ENCODE measurements at regions not wholly inside any gene's neighbourhood (a gene's known extent, or its start where the extent isn't known, plus 50 kb on each side); places are given as distances from the start of the nearest gene placed in this dataset.
"Not testable (repeated sequence)": the region's sequence is repeated elsewhere in the genome, so short reads cannot be mapped to it uniquely, and the experiment has no call there.

DNA sequence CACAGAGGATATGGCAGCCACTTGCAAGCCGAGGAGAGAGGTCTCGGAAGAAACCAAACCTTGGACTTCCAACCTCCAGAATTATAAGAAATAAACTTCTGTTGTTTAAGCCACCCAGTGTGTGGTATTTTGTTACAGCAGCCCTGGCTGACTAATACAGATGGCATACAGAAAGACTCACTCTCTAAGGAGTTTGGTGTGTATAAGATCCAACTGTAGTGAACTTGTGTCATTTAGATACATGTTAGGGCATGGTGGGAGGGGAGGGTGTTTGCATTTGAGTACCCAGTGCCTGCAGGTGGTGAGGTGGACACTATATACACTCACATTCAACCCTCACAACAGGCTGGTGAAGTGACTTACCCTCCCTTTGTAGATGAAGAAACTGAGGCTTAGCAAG, 233.2 kb upstream of the KLF3 start:
- no peak for DNase-seq

GRCh38 chr4:38442073-38442788, 221.8 kb upstream of the KLF3 start:
- no peak for DNase-seq

- DNase-seq, result peak; percentile 65
Observed at GRCh38 chr4:38449506-38450174, 214.4 kb upstream of the KLF3 start.

GRCh38 chr4:38452009-38452408, 212.0 kb upstream of the KLF3 start:
- no peak for DNase-seq

GRCh38 chr4:38452542-38452941, 211.5 kb upstream of the KLF3 start:
- DNase-seq, result no peak

DNA sequence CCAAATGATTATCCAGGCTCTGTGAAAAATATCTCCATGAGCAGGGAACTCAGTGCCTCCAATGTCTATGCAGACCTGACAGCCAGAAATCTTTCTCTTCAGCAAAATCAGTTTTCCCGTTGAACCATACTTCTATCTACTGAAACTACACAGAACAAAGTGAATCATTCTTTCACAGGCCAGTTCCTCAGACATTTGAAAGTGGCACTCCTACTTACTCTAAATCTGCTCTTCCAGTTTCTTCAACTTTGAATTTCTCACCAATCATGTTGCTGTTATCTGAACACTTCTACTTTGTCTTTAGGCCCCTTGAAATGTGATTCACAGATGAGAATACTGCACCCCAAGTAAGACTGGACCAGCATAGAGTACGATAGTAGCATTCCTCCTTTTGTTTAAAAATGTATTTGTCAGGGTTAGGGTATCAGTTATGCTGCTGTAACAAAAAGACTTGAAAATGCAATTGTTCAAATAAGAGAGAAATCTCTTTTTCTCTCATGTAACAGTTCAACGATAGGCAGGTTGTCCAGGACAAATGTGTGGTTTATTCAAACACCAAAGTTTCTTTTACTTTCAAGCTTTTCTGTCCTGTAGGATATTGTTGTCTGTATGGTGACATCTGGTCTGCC, 210.6 kb upstream of the KLF3 start:
- no peak for DNase-seq

DNA sequence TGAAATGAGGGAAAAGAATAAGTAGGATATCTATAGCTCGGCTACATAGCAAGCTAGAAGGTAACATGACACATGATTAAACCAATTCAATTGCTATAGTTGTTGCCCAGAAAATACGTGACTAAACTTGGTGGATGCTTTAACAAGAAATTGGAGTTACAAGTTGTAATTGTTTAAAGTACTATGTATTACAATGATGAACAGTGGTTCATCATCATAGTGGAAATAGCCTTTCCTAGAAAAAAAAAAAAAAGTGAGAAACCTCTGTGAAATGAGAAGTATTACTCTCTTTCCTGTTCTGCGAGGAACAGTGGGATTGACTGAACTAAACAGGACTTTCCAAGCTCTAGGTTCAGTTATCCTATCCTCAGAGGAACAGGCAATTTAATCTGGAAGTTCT, 209.7 kb upstream of the KLF3 start:
- no peak for DNase-seq

- no peak for DNase-seq
Observed at GRCh38 chr4:38455092-38455862, 208.7 kb upstream of the KLF3 start.

GRCh38 chr4:38456096-38456495, 207.9 kb upstream of the KLF3 start:
- DNase-seq, result no peak

- DNase-seq, result no peak
Observed at GRCh38 chr4:38461342-38461741, 202.7 kb upstream of the KLF3 start.

- DNase-seq, result no peak
Observed at GRCh38 chr4:38462367-38463055, 201.5 kb upstream of the KLF3 start.

DNA sequence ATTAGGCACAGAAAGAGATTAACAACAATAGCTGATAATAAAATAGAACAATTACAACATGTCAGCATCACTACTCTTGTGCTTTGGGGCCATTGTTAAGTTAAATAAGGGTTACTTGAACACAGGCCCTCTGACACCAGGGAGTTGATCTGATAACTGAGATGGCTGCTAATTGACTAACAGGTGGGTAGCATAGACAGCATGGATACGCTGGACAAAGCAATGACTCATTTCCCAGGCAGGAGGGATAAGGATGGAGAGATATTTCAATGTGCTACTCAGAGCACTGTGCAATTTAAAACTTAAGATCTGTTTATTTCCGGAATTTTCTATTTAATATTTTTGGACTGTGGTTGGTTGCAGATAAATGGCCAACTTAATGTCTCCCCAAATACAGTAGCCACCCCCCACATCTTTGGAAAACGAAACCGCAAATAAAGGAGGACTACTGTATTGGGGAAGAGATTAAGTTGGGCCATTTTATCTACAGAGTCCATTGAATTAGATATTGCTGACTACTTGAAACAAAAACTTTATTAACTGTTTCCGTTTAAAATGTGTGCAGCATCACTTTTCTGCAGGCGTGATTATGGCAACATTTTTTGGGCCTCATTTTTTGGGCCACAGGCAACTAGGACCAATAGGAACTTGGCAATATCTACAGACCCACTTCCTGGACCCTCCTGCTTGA, 200.6 kb upstream of the KLF3 start:
- DNase-seq, result no peak

- no peak for DNase-seq
Observed at GRCh38 chr4:38464328-38464727, 199.7 kb upstream of the KLF3 start.

DNA sequence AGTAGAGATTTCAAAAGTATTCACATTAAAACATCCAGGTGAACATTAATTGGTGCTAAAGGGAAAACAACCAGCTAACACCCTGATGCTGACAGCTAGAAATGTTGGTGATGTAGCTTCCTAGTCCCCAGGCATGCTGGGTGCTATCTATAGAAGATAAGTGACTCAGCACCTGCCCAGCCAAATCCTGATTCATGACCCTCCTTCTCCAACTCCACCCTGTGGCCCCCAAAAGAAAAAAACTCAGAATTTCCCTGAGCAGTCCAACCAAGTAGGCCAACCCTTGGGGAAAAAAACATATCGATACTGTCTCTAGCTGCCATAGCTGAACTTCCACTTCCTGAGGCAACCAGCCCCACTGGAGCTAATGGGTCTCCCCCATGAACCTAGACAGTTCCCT, 197.6 kb upstream of the KLF3 start:
- DNase-seq, result no peak

GRCh38 chr4:38467296-38467695, 196.7 kb upstream of the KLF3 start:
- no peak for DNase-seq

DNA sequence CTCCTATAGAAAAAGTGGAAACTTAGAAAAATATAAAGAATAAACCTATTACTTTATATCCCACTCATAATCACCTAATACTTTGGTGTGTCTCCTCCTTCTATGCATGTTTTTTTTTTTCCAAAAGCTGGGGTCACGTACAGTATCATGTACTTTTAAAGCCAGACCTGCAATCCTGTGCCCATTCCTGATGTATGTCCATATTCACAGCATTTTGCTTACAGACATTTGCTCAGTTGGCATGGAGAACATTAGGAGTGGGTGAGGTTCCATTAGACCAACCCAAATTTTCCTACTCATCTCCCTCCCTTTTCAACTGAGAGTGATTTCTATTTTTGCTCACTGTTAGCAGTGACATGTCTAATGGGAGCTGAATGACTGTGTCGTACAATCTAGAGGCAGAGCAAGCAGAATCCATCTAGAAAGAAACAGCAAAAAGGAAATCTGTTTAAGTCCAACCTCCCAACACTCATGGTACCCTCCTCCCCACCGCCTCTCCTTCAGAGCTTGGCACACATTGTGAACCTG, 195.6 kb upstream of the KLF3 start:
- DNase-seq, result no peak

DNA sequence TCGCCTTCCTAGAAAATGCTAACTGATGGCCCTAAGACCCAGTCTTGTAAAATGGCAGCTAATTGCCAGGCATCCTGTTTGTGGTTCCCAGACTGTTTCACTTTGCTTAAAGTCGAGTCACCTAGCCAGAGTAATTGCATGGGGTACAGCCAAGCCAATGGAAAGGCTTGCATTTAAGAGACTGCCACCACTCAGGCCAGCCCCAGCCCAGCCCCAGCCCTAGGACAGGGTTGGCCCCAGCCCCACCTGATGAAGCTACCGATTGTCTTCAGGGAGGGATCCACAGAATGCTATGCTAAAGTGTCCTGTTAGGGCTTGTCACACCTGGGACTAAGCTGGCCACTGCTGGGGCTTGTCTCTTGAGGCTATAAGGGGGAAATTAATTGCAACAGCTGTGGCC, 194.6 kb upstream of the KLF3 start:
- DNase-seq, result no peak

DNA sequence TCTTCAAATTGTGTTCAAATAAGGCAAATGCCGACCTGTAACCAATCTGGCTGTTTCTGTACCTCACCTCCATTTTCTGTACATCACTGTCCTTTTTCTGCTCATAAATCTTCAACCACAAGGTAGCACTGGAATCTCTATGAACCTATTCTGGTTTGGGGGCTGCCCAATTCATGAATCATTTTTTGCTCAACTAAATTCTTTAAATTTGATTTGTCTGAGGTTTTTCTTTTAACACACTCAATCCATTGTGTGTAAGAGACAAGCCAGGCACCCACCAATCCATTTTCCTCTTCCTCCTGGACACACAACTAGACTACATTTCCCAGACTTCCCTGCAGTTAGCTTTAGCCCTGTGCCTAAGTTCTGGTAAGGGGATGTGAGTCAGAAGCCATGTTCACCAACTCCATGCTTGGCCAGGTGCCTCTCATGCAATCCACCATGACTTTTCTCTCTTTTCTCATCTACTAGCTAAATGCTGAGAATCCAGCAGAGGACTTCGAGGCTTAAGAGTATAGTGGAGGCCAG, 193.2 kb upstream of the KLF3 start:
- peak; percentile 55 for DNase-seq

DNA sequence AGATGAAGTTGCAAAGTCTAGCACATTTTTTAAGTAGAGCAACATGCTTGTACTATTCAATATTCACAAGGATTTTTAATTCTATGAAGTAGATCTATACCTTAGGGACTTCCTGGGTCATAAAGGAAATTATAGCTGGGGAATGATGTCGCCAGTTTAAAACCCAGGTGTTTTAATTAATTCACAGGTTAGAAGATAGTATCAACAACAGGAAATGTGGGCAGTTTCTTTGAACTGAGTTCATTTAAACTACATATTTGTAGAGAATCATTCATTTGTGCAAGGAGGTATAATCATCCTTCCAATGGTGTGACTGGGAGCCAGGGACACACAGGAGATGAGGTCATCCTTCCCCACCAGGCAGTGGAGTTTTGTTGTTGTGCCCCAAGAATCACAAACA, 181.3 kb upstream of the KLF3 start:
- no peak for DNase-seq

DNA sequence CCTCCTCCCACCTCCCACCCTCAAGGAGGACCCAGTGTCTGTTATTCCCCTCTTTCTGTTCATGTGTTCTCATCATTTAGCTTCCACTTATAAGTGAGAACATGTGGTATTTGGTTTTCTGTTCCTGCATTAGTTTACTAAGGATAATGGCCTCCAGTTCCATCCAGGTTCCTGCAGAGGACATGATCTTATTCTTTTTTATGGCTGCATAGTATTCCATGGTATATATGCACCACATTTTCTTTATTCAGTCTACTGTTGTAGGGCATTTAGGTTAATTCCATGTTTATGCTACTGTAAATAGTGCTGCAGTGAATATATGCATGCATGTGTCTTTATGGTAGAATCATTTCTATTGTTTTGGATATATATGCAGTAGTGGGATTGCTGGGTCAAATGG, 180.4 kb upstream of the KLF3 start:
- DNase-seq, result not testable (repeated sequence)

- peak; percentile 24 for DNase-seq
Observed at GRCh38 chr4:38489011-38489861, 174.8 kb upstream of the KLF3 start.

All from fibroblast of upper back skin (primary cell).